Hematopoietic multipotent progenitor cell (in vitro differentiated cells): ENCODE measurements at regions not wholly inside any gene's neighbourhood (a gene's known extent, or its start where the extent isn't known, plus 50 kb on each side); places are given as distances from the start of the nearest gene placed in this dataset.

Experiments
- DNase-seq, 3 donors: peaks; one replicate each; pipeline ENCODE4 v3.0.0-alpha.2; 2011 to 2015; ENCODE audit warnings: low read depth in 2 of 3, low spot score in 2 of 3

- DNase-seq = no peak
Measured at GRCh38 chr14:36465178-36465577, 54.9 kb downstream of the NKX2-1 start.

GRCh38 chr14:36462890-36463289 is 57.1 kb downstream of the NKX2-1 start:
- no peak for DNase-seq

- no peak for DNase-seq
Measured at GRCh38 chr14:36455241-36455627, 64.8 kb downstream of the NKX2-1 start.

- DNase-seq = no peak
Measured at GRCh38 chr14:36454599-36455240, 65.3 kb downstream of the NKX2-1 start.

GRCh38 chr14:36452860-36453259 is 67.2 kb downstream of the NKX2-1 start:
- no peak for DNase-seq

GRCh38 chr14:36451310-36452065 is 68.5 kb downstream of the NKX2-1 start:
- DNase-seq = no peak

- DNase-seq = no peak
Measured at GRCh38 chr14:36450550-36450949, 69.5 kb downstream of the NKX2-1 start.

- no peak for DNase-seq
Measured at GRCh38 chr14:36449903-36450302, 70.1 kb downstream of the NKX2-1 start.

GRCh38 chr14:36443374-36443773 is 76.7 kb downstream of the NKX2-1 start:
- no peak for DNase-seq

- no peak for DNase-seq
Measured at GRCh38 chr14:36442824-36443241, 77.2 kb downstream of the NKX2-1 start.

GRCh38 chr14:36441283-36441682 is 78.7 kb downstream of the NKX2-1 start:
- DNase-seq = no peak

- DNase-seq = no peak
Measured at GRCh38 chr14:36439766-36440165, 80.3 kb downstream of the NKX2-1 start.

- no peak for DNase-seq
Measured at GRCh38 chr14:36438883-36439282, 81.1 kb downstream of the NKX2-1 start.

GRCh38 chr14:36430662-36431084 is 89.4 kb downstream of the NKX2-1 start:
- DNase-seq = no peak

GRCh38 chr14:36430169-36430568 is 89.9 kb downstream of the NKX2-1 start:
- no peak for DNase-seq

GRCh38 chr14:36429692-36430091 is 90.3 kb downstream of the NKX2-1 start:
- no peak for DNase-seq

- no peak for DNase-seq
Measured at GRCh38 chr14:36428350-36428749, 91.7 kb downstream of the NKX2-1 start.

GRCh38 chr14:36426836-36427235 is 93.2 kb downstream of the NKX2-1 start:
- no peak for DNase-seq

GRCh38 chr14:36426113-36426512 is 93.9 kb downstream of the NKX2-1 start:
- DNase-seq = no peak

GRCh38 chr14:36424478-36425102 is 95.4 kb downstream of the NKX2-1 start:
- no peak for DNase-seq

- no peak for DNase-seq
Measured at GRCh38 chr14:36423430-36423829, 96.6 kb downstream of the NKX2-1 start.

GRCh38 chr14:36420149-36420687 is 99.8 kb upstream of the MBIP start:
- no peak for DNase-seq
